ENCODE measurements at regions not wholly inside any gene's neighbourhood (a gene's known extent, or its start where the extent isn't known, plus 50 kb on each side); places are given as distances from the start of the nearest gene placed in this dataset.

GRCh38 chr5:73999297-73999696 lies 373.3 kb downstream of the ARHGEF28 start:
- TF ChIP-seq CTCF (IDR thresholded peaks at IDR 0.05; ENCODE audit: borderline replicate concordance, extremely low read depth, low read length, poor library complexity, severe bottlenecking) = no peak
- no peak for TF ChIP-seq EZH2 (IDR thresholded peaks at IDR 0.05; ENCODE audit: borderline replicate concordance, low read depth, low read length, severe bottlenecking)
